ENCODE measurements at regions not wholly inside any gene's neighbourhood (a gene's known extent, or its start where the extent isn't known, plus 50 kb on each side); places are given as distances from the start of the nearest gene placed in this dataset.
A peak's percentile ranks its signal among the peaks of the same experiment; 100 is the strongest.

DNA sequence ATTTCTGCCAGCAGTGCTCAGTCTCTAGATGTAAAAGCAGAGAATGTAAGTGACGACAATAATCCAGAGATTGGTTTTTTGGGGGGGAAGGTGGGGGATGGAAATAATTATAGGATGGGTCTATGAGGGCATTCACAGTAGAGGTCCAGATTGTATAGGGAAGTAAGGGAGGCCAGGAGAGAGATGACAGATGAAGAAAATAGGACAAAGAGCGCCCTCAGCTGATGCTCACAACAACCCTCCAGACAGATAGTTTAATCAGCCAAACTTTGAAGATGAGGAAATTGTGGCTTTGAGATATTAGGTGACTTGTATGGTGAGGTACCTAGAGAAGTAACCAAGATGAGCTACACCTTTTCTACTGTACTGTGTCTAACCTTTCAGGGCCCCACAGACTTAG is 137.9 kb downstream of the MAGEB17 start:
- Histone ChIP-seq H4K91ac (ENCODE audit: low read depth, low read length) (no peak overlapping the region), H2AFZ (ENCODE audit: insufficient read depth, low read length, poor library complexity) (no peak overlapping the region), H2AK5ac (ENCODE audit: low read length) (no peak overlapping the region), H3K14ac (ENCODE audit: low read length) (no peak overlapping the region), H3K18ac (ENCODE audit: low read length) (no peak overlapping the region), H2BK120ac (ENCODE audit: insufficient read depth, low read length, poor library complexity) (no peak overlapping the region), H2BK5ac (ENCODE audit: low read depth, low read length, poor library complexity) (no peak overlapping the region), H3K4me1 (ENCODE audit: control insufficient read depth in 1 of 2, insufficient read depth in 2 of 2, low read length in 2 of 2) (no peaks in the 10 kb centered on the region), H3K36me3 (ENCODE audit: control insufficient read depth in 1 of 2, insufficient read depth in 2 of 2, low read length in 2 of 2) (no peaks in the 10 kb centered on the region), H3K4ac (ENCODE audit: low read depth, low read length) (no peak overlapping the region), H3K9me3 (ENCODE audit: insufficient read depth, low read depth, low read length) (no peaks in the 10 kb centered on the region), H3K4me2 (ENCODE audit: low read length) (no peak overlapping the region), H4K12ac (ENCODE audit: low read depth, low read length) (no peak overlapping the region), H3K4me3 (ENCODE audit: low read depth, low read length) (no peak overlapping the region), H3K27me3 (ENCODE audit: insufficient read depth, low read length) (no peaks in the 10 kb centered on the region), H3K27ac (ENCODE audit: low read depth, low read length) (no peak overlapping the region), H3K79me2 (ENCODE audit: control insufficient read depth, insufficient read depth, low read length, poor library complexity) (no peaks in the 10 kb centered on the region), H4K8ac (ENCODE audit: low read depth, low read length) (no peak overlapping the region), H3K9ac (ENCODE audit: low read length) (no peak overlapping the region), H3K79me1 (ENCODE audit: low read length) (no peaks in the 10 kb centered on the region), H2BK12ac (ENCODE audit: low read length) (no peak overlapping the region), H3K23ac (ENCODE audit: low read length) (no peak overlapping the region)
- no peak for DNase-seq
- no CpG with 5 or more reads among the region's 2 CpGs for WGBS (ENCODE audit: extremely low coverage, insufficient coverage, insufficient read length)

DNA sequence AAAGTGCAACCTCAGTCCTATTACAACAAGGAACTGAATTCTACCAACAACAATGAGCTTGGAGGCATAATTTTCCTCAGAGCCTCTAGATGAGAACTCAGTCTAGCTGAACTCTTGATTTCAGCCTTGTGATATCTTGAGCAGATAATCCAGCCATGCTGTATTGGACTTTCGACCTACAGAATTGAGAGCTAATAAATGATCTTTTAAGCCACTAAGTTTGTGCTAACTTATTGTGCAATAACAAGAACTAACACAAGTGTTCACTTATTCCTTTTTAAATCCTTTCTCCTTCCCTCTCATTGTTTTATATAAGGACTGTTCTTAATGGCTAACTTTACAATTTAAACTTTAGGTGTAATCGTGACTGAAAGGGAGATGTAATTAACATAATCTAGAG is 140.7 kb downstream of the MAGEB17 start:
- Histone ChIP-seq H3K27ac (ENCODE audit: low read depth, low read length) (no peak overlapping the region), H3K4me1 (ENCODE audit: control insufficient read depth in 1 of 2, insufficient read depth in 2 of 2, low read length in 2 of 2) (no peaks in the 10 kb centered on the region), H3K27me3 (ENCODE audit: insufficient read depth, low read length) (no peaks in the 10 kb centered on the region), H3K14ac (ENCODE audit: low read length) (no peak overlapping the region), H2AK5ac (ENCODE audit: low read length) (no peak overlapping the region), H2AFZ (ENCODE audit: insufficient read depth, low read length, poor library complexity) (no peak overlapping the region), H3K9ac (ENCODE audit: low read length) (no peak overlapping the region), H2BK120ac (ENCODE audit: insufficient read depth, low read length, poor library complexity) (no peak overlapping the region), H3K79me2 (ENCODE audit: control insufficient read depth, insufficient read depth, low read length, poor library complexity) (no peaks in the 10 kb centered on the region), H3K4ac (ENCODE audit: low read depth, low read length) (no peak overlapping the region), H4K12ac (ENCODE audit: low read depth, low read length) (no peak overlapping the region), H3K36me3 (ENCODE audit: control insufficient read depth in 1 of 2, insufficient read depth in 2 of 2, low read length in 2 of 2) (no peaks in the 10 kb centered on the region), H4K8ac (ENCODE audit: low read depth, low read length) (no peak overlapping the region), H3K4me3 (ENCODE audit: low read depth, low read length) (no peak overlapping the region), H2BK12ac (ENCODE audit: low read length) (no peak overlapping the region), H2BK5ac (ENCODE audit: low read depth, low read length, poor library complexity) (no peak overlapping the region), H3K9me3 (ENCODE audit: insufficient read depth, low read depth, low read length) (no peaks in the 10 kb centered on the region), H3K23ac (ENCODE audit: low read length) (no peak overlapping the region), H3K4me2 (ENCODE audit: low read length) (no peak overlapping the region), H3K18ac (ENCODE audit: low read length) (no peak overlapping the region), H4K91ac (ENCODE audit: low read depth, low read length) (no peak overlapping the region), H3K79me1 (ENCODE audit: low read length) (no peaks in the 10 kb centered on the region)
- no CpG with 5 or more reads among the region's 2 CpGs for WGBS (ENCODE audit: extremely low coverage, insufficient coverage, insufficient read length)
- DNase-seq = no peak

DNA sequence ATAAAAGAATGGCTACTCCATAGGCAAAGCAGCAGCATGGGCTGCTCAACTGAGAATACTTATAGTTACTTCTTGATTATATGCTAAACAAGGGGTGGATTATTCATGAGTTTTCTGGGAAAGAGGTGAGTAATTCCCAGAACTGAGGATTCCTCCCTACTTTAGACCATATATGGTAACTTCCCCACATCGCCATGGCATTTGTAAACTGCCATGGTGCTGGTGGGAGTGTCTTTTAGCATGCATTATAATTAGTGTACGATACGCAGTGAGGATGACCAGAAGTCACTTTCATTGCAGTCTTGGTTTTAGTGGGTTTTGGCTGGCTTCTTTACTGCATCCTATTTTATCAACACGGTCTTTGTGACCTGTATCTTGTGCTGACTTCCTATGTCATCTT is 141.5 kb downstream of the MAGEB17 start:
- no peaks in the 10 kb centered on the region for H3K36me3 ChIP-seq (ENCODE audit: control insufficient read depth in 1 of 2, insufficient read depth in 2 of 2, low read length in 2 of 2)

DNA sequence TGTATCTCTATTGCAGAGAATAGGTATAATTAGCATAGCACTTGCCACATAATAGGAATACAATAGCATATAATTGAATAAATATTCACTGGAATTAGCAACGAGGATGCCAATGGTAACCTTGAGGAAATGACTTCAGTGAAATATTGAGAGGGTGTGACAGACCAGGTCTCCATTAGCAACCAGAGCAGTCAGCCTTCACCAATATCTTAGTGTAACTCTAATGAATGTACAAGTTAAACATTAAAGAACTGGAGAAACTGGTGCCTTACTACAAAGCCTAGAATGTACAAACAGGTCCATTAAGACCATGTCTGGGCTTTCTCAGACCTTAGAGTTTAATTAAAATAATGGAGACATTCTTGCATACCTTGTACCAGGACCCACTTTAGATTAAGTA is 143.0 kb downstream of the MAGEB17 start:
- DNase-seq = no peak
- Histone ChIP-seq H2AK5ac (ENCODE audit: low read length) (no peak overlapping the region), H3K23ac (ENCODE audit: low read length) (no peak overlapping the region), H2BK12ac (ENCODE audit: low read length) (no peak overlapping the region), H3K36me3 (ENCODE audit: control insufficient read depth in 1 of 2, insufficient read depth in 2 of 2, low read length in 2 of 2) (no peaks in the 10 kb centered on the region), H3K4me2 (ENCODE audit: low read length) (no peak overlapping the region), H4K8ac (ENCODE audit: low read depth, low read length) (no peak overlapping the region), H3K79me2 (ENCODE audit: control insufficient read depth, insufficient read depth, low read length, poor library complexity) (no peaks in the 10 kb centered on the region), H2AFZ (ENCODE audit: insufficient read depth, low read length, poor library complexity) (no peak overlapping the region), H3K4me1 (ENCODE audit: control insufficient read depth in 1 of 2, insufficient read depth in 2 of 2, low read length in 2 of 2) (no peaks in the 10 kb centered on the region), H3K18ac (ENCODE audit: low read length) (no peak overlapping the region), H3K9me3 (ENCODE audit: insufficient read depth, low read depth, low read length) (no peaks in the 10 kb centered on the region), H4K91ac (ENCODE audit: low read depth, low read length) (no peak overlapping the region), H3K4me3 (ENCODE audit: low read depth, low read length) (no peak overlapping the region), H4K12ac (ENCODE audit: low read depth, low read length) (no peak overlapping the region), H3K9ac (ENCODE audit: low read length) (no peak overlapping the region), H3K27ac (ENCODE audit: low read depth, low read length) (no peak overlapping the region), H2BK5ac (ENCODE audit: low read depth, low read length, poor library complexity) (no peak overlapping the region), H3K79me1 (ENCODE audit: low read length) (no peaks in the 10 kb centered on the region), H2BK120ac (ENCODE audit: insufficient read depth, low read length, poor library complexity) (no peak overlapping the region), H3K27me3 (ENCODE audit: insufficient read depth, low read length) (no peaks in the 10 kb centered on the region), H3K4ac (ENCODE audit: low read depth, low read length) (no peak overlapping the region), H3K14ac (ENCODE audit: low read length) (no peak overlapping the region)
- WGBS (ENCODE audit: extremely low coverage, insufficient coverage, insufficient read length) = no CpG with 5 or more reads among the region's 1 CpG

More for the DNA sequence above, 141.5 kb downstream of the MAGEB17 start:
- Histone ChIP-seq H2BK5ac (ENCODE audit: low read depth, low read length, poor library complexity) (no peak overlapping the region), H3K4me1 (ENCODE audit: control insufficient read depth in 1 of 2, insufficient read depth in 2 of 2, low read length in 2 of 2) (no peaks in the 10 kb centered on the region), H3K79me1 (ENCODE audit: low read length) (no peaks in the 10 kb centered on the region), H4K12ac (ENCODE audit: low read depth, low read length) (no peak overlapping the region), H2BK12ac (ENCODE audit: low read length) (no peak overlapping the region), H3K4me2 (ENCODE audit: low read length) (no peak overlapping the region), H4K8ac (ENCODE audit: low read depth, low read length) (no peak overlapping the region), H4K91ac (ENCODE audit: low read depth, low read length) (no peak overlapping the region), H3K4me3 (ENCODE audit: low read depth, low read length) (no peak overlapping the region), H3K9me3 (ENCODE audit: insufficient read depth, low read depth, low read length) (no peaks in the 10 kb centered on the region), H3K14ac (ENCODE audit: low read length) (no peak overlapping the region), H3K79me2 (ENCODE audit: control insufficient read depth, insufficient read depth, low read length, poor library complexity) (no peaks in the 10 kb centered on the region), H2AK5ac (ENCODE audit: low read length) (no peak overlapping the region), H3K23ac (ENCODE audit: low read length) (no peak overlapping the region), H2BK120ac (ENCODE audit: insufficient read depth, low read length, poor library complexity) (no peak overlapping the region), H3K9ac (ENCODE audit: low read length) (no peak overlapping the region), H2AFZ (ENCODE audit: insufficient read depth, low read length, poor library complexity) (no peak overlapping the region), H3K4ac (ENCODE audit: low read depth, low read length) (no peak overlapping the region), H3K27me3 (ENCODE audit: insufficient read depth, low read length) (no peaks in the 10 kb centered on the region), H3K18ac (ENCODE audit: low read length) (no peak overlapping the region), H3K27ac (ENCODE audit: low read depth, low read length) (no peak overlapping the region)
- no CpG with 5 or more reads among the region's 4 CpGs for WGBS (ENCODE audit: extremely low coverage, insufficient coverage, insufficient read length)
- DNase-seq = peak in 1 of 2 donors; percentile 7
